HG03159 (cell line): ENCODE measurements at regions not wholly inside any gene's neighbourhood (a gene's known extent, or its start where the extent isn't known, plus 50 kb on each side); places are given as distances from the start of the nearest gene placed in this dataset.
"Not testable (repeated sequence)": the region's sequence is repeated elsewhere in the genome, so short reads cannot be mapped to it uniquely, and the experiment has no call there.

Experiments
- ATAC-seq: cut with Tn5 transposase; IDR thresholded peaks from one replicate; pipeline ENCODE4 v1.9.1; 2021; ENCODE audit warnings: mild to moderate bottlenecking, moderate library complexity; ENCODE audit not compliant: unreplicated experiment

DNA sequence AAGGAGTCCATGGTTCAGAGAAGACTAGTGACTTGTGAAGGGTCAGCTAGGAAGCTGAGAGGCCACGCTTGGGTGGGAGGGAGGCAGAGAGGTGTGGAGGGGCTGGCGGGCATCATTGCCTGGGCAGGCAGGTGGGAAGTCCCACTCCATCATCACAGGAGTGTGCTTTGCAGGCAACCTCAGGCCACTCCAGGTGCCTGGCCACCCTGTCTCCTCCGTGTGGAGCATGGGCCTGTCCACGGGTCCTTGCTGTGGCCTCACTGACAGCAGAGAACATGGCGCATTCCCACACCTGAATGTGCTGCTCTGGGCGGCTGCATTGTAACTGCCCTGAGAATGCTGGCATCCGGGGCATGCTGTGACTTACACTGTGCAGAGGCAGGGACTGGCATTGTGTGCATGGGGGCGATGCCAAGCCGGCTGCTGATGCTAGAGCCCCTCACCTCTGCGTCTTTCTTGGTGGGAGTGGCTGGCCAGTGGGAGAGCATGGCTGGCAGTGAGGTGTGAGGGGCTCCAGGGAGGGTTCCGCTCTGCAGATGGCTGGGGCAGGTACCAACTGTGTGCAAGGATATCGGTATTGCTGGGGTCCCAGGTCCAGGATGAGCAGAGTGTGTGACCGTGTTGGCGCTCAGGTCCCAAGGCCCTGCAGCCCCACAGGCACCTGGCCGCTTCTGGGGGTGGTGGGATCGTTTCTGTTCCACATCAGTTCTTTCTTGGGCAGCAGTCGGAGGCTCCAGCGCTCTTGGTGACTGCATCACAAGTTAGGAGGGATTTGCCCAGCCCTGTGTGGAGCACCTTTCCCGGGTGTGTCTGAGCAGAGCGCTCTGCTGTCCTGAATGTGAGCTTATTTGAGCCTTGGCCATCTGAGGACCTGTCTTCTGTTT, 94.8 kb downstream of the NPIPB11 start:
- no peak for ATAC-seq

DNA sequence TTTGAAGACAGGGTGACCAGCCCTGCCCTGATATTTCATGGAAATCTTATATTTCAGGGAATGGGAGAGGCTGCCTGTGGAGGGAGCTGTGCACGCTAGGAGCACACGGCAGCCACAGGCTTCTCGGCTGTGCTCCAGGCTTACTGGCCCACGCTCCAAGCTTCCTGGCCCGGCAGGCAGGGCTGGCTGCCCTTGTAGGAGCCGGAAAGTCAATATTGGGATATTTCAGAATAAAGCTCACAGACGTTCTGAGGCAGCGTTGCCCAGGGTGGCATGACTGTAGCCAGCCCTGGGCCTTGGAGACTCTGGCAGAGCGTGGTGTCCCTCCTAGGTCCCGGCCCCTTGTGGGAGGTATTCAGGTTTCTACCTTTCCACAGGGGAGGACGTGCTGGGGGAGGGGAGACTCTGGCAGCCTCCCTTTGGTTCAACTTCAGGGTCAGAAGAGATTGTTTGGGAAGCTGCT, 95.6 kb downstream of the NPIPB11 start:
- no peak for ATAC-seq

- not testable (repeated sequence) for ATAC-seq
These were observed 96.3 kb downstream of the NPIPB11 start for GRCh38 chr16:29310243-29310642.

DNA sequence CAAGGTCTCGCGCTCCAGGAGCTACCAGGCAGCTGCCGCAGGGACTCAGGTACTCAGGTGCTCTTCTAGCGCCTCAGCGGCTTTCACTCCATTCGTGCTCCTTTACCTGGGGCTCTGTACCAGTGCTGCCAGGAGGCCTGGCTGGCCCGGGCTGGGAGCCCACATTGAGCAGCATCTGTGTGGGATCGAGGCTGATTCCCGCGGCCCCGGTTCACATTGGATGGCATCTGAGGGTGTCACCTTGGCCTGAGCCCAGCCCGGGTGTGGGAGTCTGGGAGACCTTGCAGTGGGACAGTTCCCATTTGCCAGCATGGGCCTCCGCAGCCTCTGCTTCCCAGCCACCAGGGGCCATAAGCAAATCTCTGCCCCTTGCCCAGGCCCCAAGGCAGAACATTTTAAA, 96.9 kb downstream of the NPIPB11 start:
- not testable (repeated sequence) for ATAC-seq

- no peak for ATAC-seq
These were observed 97.6 kb downstream of the NPIPB11 start for GRCh38 chr16:29308644-29309546.

- ATAC-seq = no peak
These were observed 98.7 kb downstream of the NPIPB11 start for GRCh38 chr16:29307598-29308507.

DNA sequence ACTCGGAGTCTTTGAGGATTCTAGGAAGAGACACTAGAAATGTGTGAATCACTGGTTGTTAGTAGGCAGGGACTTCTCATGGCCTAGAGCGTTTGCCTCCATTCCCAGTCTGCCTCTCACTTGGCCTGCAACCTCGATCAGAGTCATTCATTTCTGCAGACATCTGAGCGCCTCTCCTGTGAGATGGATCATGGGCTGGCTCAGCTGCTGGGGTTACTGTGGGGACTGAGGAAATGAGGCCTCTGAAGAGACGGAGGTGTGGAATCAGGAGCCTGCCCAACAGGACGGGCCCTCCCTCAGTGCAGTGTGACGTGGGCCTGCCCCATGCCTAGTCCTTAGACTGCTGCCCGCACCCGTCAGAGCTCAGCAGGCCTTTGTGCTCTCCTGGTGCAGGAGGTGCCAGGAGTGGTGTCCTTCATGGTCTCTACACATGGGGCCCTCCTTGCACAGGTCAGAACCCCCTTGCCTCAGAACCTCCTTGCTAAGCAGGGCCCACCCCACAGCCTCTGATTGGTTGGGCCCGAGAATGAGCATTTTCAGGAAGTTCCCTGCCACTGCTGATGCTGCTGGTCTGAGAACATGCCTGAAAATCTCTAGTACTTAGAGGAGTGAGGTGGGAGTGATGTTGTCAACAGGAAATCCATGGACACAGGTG, 99.4 kb downstream of the NPIPB11 start:
- no peak for ATAC-seq

DNA sequence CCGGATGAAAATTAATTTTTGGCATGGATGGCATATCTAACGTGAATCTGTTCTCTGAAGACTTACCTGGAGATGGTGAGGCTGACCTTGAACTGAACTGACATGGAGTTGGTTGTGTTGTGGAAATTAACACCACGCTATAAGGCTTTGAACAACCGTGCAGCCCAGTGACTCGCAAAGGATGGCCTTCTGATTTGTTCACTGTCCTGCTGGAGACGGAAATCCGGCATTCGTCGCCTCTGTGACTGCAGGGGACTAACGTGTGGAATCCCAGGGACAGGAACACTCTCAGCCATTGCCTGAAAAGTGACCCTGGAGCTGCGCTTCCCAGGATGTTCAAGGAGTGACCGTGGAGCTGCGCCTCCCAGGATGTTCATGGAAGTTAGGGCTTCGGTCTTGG, 100.3 kb downstream of the NPIPB11 start:
- ATAC-seq = no peak

DNA sequence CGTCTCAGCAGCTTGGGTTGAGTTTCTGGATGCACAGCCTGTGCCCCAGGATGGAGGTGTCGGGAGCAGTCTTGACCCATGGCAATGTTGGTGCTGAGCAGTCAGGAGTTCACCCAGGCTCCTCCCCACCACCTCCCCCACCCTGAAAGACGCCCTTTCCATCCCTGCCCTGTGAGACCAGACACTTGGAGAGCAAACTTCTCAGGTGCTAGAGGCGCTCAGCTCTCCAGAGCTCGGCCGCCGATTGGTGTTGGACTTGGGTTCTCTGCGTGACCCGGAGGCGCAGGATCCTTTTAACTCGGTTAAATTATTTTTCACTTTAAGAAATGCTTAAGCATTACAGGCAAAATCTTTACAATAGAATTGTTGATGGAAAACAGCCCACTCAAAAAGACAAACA, 101.5 kb downstream of the NPIPB11 start:
- not testable (repeated sequence) for ATAC-seq

DNA sequence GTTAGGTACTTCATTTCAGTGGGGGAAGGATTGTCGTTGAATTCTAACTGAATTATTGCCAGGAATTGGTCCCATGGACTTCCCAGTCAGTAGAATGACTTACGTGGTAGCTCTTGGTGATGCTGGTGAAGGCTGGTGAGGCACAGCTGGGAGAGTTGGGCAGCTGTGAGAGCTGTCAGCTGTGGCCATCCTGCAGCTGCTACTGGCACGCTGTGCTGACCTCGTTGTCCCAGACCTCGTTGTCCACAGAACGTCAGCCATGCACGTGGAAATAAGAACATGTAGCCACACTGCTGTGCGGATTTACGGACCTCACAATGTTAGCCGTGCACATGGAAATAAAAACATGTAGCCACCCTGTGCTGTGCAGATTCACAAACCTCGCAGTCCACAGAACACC, 102.3 kb downstream of the NPIPB11 start:
- no peak for ATAC-seq

DNA sequence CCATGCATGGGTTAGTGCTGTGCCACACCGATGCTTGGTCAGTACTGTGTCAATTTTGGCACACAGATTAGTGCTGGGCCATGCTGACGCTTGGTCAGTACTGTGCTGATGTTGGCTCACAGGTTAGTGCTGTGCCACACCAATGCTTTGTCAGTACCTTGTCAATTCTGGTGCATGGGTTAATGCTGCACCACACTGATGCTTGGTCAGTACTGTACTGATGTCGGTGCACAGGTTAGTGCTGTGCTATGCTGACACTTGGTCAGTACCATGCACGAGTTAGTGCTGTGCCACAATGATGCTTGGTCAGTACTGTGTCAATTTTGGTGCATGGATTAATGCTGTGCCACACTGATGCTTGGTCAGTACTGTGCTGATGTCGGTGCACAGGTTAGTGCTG, 103.0 kb downstream of the NPIPB11 start:
- ATAC-seq = no peak

DNA sequence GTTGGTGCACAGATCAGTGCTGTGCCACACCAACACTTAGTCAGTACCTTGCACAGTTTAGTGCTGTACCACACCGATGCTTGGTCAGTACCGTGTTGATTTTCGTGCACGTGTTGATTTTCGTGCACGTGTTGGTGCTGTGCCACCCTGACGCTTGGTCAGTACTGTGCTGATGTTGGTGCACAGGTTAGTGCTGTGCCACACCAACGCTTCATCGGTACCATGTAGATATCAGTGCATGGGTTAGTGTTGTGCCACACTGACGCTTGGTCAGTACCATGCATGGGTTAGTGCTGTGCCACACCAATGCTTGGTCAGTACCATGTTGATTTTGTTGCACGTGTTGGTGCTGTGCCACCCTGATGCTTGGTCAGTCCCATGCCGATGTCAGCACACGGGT, 103.5 kb downstream of the NPIPB11 start:
- no peak for ATAC-seq

GRCh38 chr16:29302433-29302832, 104.1 kb downstream of the NPIPB11 start:
- ATAC-seq = not testable (repeated sequence)

GRCh38 chr16:29301662-29302285, 104.7 kb downstream of the NPIPB11 start:
- not testable (repeated sequence) for ATAC-seq

DNA sequence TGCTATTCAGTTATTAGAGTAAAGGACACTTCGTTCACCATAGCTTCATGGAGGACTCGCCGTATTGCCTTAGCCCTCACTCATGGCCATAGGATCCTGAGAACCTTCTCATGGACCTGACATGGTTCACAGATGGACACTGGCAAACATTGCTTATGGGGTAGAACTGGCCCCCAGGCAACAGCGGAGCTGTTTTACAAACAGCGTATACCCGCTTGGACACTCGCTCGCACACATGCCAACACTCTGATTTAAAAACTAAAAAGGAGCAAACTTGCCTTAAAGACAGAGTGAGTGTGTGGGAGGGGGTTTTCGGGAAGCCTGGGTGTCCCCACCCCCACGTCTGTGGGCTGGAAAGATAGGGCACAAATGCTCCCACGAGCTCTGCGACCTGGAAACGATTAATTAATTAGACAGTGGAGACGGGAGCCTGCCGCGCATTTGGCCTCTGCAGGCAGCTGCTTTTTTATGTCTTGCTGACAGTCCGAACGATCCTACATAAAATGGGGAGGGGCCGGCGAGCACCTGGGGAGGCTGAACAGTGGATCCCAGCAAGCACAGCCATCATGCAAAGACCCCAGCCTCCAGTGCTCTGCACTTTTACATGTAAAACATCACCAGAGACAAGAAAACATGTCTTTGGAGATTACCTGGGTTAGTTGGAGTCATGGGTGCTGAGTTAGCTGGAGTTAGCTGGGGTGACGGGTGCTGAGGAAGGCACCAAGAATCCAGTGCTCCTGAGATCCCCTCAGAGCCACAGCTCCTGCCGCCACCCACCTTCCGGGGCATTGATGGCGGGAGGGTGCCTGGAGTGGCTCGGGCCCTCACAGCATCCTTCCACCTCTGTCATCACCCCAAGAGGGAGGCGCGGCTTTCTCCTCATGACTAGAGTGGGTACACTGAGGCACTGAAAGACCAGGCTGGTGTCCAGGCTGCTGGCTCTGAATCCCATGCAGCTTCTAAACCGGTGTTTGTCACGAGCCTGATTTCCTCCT, 105.7 kb downstream of the NPIPB11 start:
- ATAC-seq = not testable (repeated sequence)

- ATAC-seq = not testable (repeated sequence)
These were observed 106.5 kb downstream of the NPIPB11 start for GRCh38 chr16:29300030-29300491.

DNA sequence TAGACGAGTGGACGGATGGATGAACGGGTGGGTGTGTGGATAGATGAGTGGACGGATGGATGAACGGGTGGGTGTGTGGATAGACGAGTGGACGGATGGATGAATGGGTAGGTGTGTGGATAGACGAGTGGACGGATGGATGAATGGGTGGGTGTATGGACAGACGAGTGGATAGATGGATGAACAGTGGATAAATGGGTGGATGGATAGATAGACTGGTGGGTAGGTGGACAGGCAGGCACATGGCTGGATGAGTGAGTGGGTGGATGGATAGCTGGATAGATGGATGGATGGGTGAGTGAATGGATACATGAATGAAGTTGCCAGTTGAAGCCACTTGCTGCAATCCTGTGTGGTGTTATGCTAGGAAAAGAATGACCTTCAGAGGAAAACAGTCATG, 107.5 kb downstream of the NPIPB11 start:
- not testable (repeated sequence) for ATAC-seq

GRCh38 chr16:29298307-29298706, 108.2 kb downstream of the NPIPB11 start:
- ATAC-seq = not testable (repeated sequence)
